Transverse colon (tissue), 4 donors: ENCODE measurements at regions not wholly inside any gene's neighbourhood (a gene's known extent, or its start where the extent isn't known, plus 50 kb on each side); places are given as distances from the start of the nearest gene placed in this dataset.

Source experiments
- DNase-seq: peaks from one replicate; pipeline ENCODE4 v3.0.0-alpha.2; 2019
- H3K27ac ChIP-seq, 4 donors: fragments of 200-600 bp; sonication (generic); 2 replicates each; pipeline ENCODE4 v1.5.1; 2016 to 2018; ENCODE audit warnings: inconsistent platforms in 4 of 4
- H3K27me3 ChIP-seq: fragments of 200-600 bp; sonication (generic); 2 replicates; pipeline ENCODE4 v1.5.1; 2017; ENCODE audit warnings: inconsistent platforms
- H3K36me3 ChIP-seq, 4 donors: fragments of 200-600 bp; sonication (generic); 2 replicates each; pipeline ENCODE4 v1.5.1; 2017 to 2019; ENCODE audit warnings: inconsistent platforms in 4 of 4
- H3K4me1 ChIP-seq, 4 donors: fragments of 200-600 bp; sonication (generic); 2 replicates each; pipeline ENCODE4 v1.5.1; 2017 to 2020; ENCODE audit warnings: inconsistent platforms in 4 of 4
- H3K4me3 ChIP-seq, 4 donors: fragments of 200-600 bp; sonication (generic); 1 replicate in 1 of 4; 2 replicates in 3 of 4; pipeline versions ENCODE4 v1.5.1 to v1.6.1; 2017 to 2019; ENCODE audit warnings: inconsistent platforms in 4 of 4
- H3K9me3 ChIP-seq, 2 donors: fragments of 200-600 bp; sonication (generic); 2 replicates each; pipeline ENCODE4 v1.5.1; 2017 to 2019; ENCODE audit warnings: inconsistent platforms in 2 of 2
- EP300 ChIP-seq: sonication (generic); formaldehyde crosslinking; IDR thresholded peaks from one replicate; pipeline ENCODE4 v1.6.1; 2017; ENCODE audit warnings: antibody characterized with exemption, low read depth
- POLR2A ChIP-seq: fragments of 450-650 bp; IDR thresholded peaks from one replicate; pipeline ENCODE4 v1.6.1; 2016; ENCODE audit warnings: antibody characterized with exemption, mild to moderate bottlenecking, moderate library complexity
- POLR2AphosphoS5 ChIP-seq, 3 donors: sonication (generic); formaldehyde crosslinking; IDR thresholded peaks; one replicate each; pipeline ENCODE4 v1.6.1; 2016; ENCODE audit warnings: antibody characterized with exemption in 3 of 3
- WGBS, 2 donors: methylation state at CpG; one replicate each; pipeline ENCODE4 v1.1.5; 2018; ENCODE audit warnings: low coverage in 1 of 2; 5-methylcytosine and 5-hydroxymethylcytosine counted together
- in situ Hi-C, 4 donors: fragments of 200-750 bp; cut with MboI; loops; one replicate each; pipeline versions ENCODE4 v1.15.0 to v1.15.1; 2017; ENCODE audit warnings: low sequenced_read_pairs in 3 of 4, low pct_ligation_motif_present in 1 of 4, low pct_unique_long_range_greater_than_20kb in 1 of 4
- intact Hi-C: fragments of 100-400 bp; cut with DNase I; formaldehyde crosslinking; loops from one replicate; pipeline ENCODE4 v1.15.1; 2023; ENCODE audit warnings: low total_unique reads
- TF ChIP-seq, protein P1 (sequence below), 5 experiments: fragments of 200-600 bp in 3 of 5; fragments of 450-650 bp in 2 of 5; sonication (generic) in 3 of 5; IDR thresholded peaks; 1 replicate in 2 of 5; 2 replicates in 3 of 5; pipeline ENCODE4 v1.5.1; 2016 to 2017; ENCODE audit warnings: antibody characterized with exemption in 5 of 5, inconsistent platforms in 3 of 5, mild to moderate bottlenecking in 2 of 5, moderate library complexity in 1 of 5

DNA sequence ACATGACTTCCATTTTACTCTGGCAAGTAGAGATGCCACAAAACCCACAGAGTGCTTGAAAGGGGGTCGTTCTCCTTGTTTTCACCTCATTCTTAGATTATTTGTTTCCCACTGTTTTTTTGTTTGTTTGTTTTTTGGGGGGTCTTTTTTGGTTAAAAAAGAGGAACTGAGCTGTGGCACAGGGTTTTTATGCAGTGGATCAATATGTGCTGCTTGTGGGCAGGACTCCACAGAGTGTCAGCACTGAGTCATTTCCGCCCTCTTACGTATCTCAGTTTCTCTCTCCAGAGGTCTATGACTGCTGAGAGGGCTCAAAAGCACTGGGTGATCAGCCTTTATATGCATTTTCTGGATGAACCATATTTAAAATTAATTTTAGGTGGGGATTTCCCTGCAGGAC is 268.1 kb upstream of the GRID2 start:
- Histone ChIP-seq H3K36me3 (no peaks in the 10 kb centered on the region), H3K4me3 (no peak overlapping the region), H3K9me3 (peaks cover 0 to 4% of the 10 kb centered on the region in 2 donors), H3K27me3 (no peaks in the 10 kb centered on the region), H3K4me1 (peaks cover 0 to 17% (median 8%) of the 10 kb centered on the region in 4 donors), H3K27ac (no peak overlapping the region)
- 79 to 85% methylated on average over 3 of the region's 3 CpGs for WGBS, 2 donors
- DNase-seq: no peak
- in situ Hi-C loops (no loop called here), intact Hi-C loops (no loop called here)
- TF ChIP-seq, protein P1, sequence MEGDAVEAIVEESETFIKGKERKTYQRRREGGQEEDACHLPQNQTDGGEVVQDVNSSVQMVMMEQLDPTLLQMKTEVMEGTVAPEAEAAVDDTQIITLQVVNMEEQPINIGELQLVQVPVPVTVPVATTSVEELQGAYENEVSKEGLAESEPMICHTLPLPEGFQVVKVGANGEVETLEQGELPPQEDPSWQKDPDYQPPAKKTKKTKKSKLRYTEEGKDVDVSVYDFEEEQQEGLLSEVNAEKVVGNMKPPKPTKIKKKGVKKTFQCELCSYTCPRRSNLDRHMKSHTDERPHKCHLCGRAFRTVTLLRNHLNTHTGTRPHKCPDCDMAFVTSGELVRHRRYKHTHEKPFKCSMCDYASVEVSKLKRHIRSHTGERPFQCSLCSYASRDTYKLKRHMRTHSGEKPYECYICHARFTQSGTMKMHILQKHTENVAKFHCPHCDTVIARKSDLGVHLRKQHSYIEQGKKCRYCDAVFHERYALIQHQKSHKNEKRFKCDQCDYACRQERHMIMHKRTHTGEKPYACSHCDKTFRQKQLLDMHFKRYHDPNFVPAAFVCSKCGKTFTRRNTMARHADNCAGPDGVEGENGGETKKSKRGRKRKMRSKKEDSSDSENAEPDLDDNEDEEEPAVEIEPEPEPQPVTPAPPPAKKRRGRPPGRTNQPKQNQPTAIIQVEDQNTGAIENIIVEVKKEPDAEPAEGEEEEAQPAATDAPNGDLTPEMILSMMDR (IDR thresholded peaks at IDR 0.05): no peak
- no peak for TF ChIP-seq POLR2AphosphoS5 (IDR thresholded peaks at IDR 0.05)
- no peak for TF ChIP-seq POLR2A
- no peak for TF ChIP-seq EP300

- Histone ChIP-seq H3K27me3 (no peaks in the 10 kb centered on the region), H3K27ac (no peak overlapping the region), H3K9me3 (no peaks in the 10 kb centered on the region), H3K36me3 (no peaks in the 10 kb centered on the region), H3K4me1 (no peaks in the 10 kb centered on the region), H3K4me3 (no peak overlapping the region)
- TF ChIP-seq, protein P1 (IDR thresholded peaks at IDR 0.05): no peak
- no peak for TF ChIP-seq POLR2A
- 86% methylated on average over 13 of the region's 13 CpGs; no CpG with 5 or more reads in 1 of the 2 donors for WGBS, 2 donors
- intact Hi-C loops (no loop called here), in situ Hi-C loops (no loop called here)
- DNase-seq: no peak
Measured at GRCh38 chr4:92045718-92046117, 258.0 kb upstream of the GRID2 start.

DNA sequence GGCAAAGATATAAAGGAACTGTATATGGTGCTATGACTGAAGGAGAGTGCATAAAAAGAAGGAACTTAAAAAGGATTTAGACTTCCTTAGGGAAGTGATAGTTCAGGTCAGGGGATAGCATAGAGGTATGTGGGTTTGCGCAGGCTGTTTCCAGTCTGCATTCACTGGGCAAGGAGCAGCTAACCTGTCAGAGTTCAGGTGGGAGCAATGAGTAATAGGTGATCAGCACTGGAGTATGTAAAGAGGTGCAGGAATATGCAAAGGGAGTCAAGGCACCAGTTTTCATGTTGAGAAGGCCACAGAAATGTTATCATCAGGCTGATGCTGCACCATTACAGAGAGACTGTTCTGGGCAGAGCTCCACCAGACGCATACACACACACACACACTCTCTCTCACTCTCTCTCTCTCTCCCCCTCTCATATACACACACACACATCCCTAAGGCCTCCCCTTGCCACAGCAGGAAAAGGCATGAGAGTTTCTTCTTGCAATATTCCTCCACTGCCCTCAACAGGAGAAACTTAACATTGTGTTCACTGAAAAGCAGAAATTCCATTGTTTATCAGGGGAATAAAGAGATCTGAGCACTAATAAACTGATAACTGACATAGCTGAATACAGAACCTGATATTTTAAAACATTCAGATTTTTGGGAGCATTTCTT is 256.4 kb upstream of the GRID2 start:
- Histone ChIP-seq H3K27ac (no peak overlapping the region), H3K27me3 (no peaks in the 10 kb centered on the region), H3K4me1 (no peaks in the 10 kb centered on the region), H3K9me3 (no peaks in the 10 kb centered on the region), H3K36me3 (no peaks in the 10 kb centered on the region), H3K4me3 (no peak overlapping the region)
- 57 to 67% methylated on average over 2 of the region's 2 CpGs for WGBS, 2 donors
- intact Hi-C loops: no loop called here
- no peak for DNase-seq
- TF ChIP-seq POLR2AphosphoS5 (IDR thresholded peaks at IDR 0.05) (no peak), POLR2A (no peak), EP300 (no peak)
- TF ChIP-seq, protein P1 (IDR thresholded peaks at IDR 0.05): no peak
- in situ Hi-C loops: no loop called here

- intact Hi-C loops (no loop called here), in situ Hi-C loops (no loop called here)
- Histone ChIP-seq H3K36me3 (no peaks in the 10 kb centered on the region), H3K9me3 (no peaks in the 10 kb centered on the region), H3K4me1 (no peaks in the 10 kb centered on the region), H3K27ac (no peak overlapping the region), H3K27me3 (no peaks in the 10 kb centered on the region), H3K4me3 (no peak overlapping the region)
- TF ChIP-seq POLR2A (no peak), POLR2AphosphoS5 (IDR thresholded peaks at IDR 0.05) (no peak), EP300 (no peak)
- TF ChIP-seq, protein P1 (IDR thresholded peaks at IDR 0.05): no peak
- 87 to 100% methylated on average over 1 to 3 of the region's 3 CpGs for WGBS, 2 donors
- no peak for DNase-seq
Measured at GRCh38 chr4:92050875-92051274, 252.9 kb upstream of the GRID2 start.
